ENCODE measurements at regions not wholly inside any gene's neighbourhood (a gene's known extent, or its start where the extent isn't known, plus 50 kb on each side); places are given as distances from the start of the nearest gene placed in this dataset.
A peak's percentile ranks its signal among the peaks of the same experiment; 100 is the strongest.

DNA sequence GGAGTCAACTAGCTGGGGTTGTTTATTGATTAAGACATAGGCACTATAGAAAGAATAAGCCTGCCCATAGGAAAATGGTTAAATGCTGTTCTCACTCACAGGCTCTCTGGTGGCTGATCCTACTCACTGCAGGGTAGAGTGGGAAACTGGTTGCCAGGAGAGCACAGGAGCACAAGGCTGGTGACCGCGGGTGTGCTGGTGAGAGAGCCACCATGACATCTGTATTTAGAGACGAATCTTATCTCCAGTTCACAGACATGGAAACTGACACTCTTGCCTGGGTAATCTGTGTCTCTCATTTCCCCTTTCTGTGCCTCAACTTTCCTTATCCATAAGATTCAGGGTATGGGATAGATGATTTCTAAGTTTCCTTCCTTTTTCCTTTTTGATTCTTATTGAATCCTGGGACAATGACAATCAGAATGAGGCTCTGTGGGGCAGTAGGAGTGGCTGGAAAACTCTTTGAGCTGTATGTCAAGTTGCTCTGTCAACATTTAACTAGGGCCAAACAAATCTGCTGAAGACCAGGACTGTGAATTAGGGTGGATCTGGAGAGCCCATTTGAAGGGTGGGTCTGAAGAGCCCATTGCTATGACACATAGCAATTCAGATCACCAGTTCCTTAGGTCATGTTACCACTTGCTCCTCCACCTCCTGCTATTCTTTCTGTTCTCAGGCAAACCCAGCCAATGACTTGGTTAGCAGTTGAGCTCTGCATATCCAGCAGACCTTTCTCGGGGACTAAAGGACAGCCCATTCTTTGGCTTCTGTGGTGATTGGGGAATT lies 286.1 kb upstream of the TBL1XR1 start:
- ChIA-PET POLR2A (interaction anchor here (0.6 kb wide), 1 partner anchor 91 kb away, joined by 4 read pairs; no protein-coding TSS in a partner anchor), CTCF (no interaction called here)
- Histone ChIP-seq H3K27me3 (ENCODE audit: control insufficient read depth, insufficient read depth, low read length) (no peaks in the 10 kb centered on the region), H3K27ac (ENCODE audit: low read depth, low read length) (no peak overlapping the region), H3K9me3 (ENCODE audit: control insufficient read depth, insufficient read depth, low read length) (no peaks in the 10 kb centered on the region), H3K4me3 (ENCODE audit: low read depth, low read length) (no peak overlapping the region)
- TF ChIP-seq, protein P1, sequence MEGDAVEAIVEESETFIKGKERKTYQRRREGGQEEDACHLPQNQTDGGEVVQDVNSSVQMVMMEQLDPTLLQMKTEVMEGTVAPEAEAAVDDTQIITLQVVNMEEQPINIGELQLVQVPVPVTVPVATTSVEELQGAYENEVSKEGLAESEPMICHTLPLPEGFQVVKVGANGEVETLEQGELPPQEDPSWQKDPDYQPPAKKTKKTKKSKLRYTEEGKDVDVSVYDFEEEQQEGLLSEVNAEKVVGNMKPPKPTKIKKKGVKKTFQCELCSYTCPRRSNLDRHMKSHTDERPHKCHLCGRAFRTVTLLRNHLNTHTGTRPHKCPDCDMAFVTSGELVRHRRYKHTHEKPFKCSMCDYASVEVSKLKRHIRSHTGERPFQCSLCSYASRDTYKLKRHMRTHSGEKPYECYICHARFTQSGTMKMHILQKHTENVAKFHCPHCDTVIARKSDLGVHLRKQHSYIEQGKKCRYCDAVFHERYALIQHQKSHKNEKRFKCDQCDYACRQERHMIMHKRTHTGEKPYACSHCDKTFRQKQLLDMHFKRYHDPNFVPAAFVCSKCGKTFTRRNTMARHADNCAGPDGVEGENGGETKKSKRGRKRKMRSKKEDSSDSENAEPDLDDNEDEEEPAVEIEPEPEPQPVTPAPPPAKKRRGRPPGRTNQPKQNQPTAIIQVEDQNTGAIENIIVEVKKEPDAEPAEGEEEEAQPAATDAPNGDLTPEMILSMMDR (IDR thresholded peaks at IDR 0.05; ENCODE audit: low read depth, low read length), result peak; percentile 16; the same call in 1 of the 2 replicates
- DNase-seq (ENCODE audit: low read depth, low spot score), result no peak

DNA sequence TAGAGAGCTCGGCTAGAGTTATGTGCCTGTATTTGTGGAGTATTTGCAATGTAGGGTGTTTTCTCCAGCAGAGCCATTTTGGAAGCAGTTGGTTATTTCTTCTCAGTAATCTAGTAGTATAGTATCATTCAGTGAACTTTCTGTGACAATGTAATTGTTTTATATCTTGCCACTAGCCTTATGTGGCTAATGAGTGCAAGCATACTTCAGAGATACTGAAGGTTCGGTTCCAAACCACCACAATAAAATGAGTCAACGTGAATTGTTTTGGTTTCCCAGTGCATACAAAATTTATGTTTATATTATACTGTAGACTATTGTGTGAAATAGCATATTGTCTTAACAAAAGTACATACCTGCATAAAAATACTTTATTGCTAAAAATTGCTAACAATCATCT lies 286.9 kb upstream of the TBL1XR1 start:
- TF ChIP-seq, protein P1 (IDR thresholded peaks at IDR 0.05; ENCODE audit: low read depth, low read length), result no peak
- DNase-seq (ENCODE audit: low read depth, low spot score), result no peak

DNA sequence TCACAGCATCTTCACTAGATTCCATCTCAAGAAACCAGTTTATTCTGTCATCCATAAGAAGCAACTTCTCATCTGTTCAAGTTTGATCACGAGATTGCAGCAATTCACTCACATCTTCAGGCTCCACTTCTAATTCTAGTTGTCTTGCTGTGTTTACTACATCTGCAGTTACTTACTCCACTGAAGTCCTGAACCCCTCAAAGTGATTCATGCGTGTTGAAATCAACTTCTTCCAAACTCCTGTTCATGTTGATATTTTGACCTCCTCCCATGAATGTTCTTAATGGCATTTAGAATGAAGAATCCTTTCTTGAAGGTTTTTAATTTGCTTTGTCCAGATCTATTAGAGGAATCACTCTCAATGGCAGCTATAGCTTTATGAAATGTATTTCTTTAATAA lies 287.6 kb upstream of the TBL1XR1 start:
- ChIA-PET CTCF (no interaction called here), POLR2A (no interaction called here)
- no peak for DNase-seq (ENCODE audit: low read depth, low spot score)

More for the DNA sequence above, 286.9 kb upstream of the TBL1XR1 start:
- POLR2A ChIA-PET, result no interaction called here
- CTCF ChIA-PET, result no interaction called here
- Histone ChIP-seq H3K4me3 (ENCODE audit: low read depth, low read length) (no peak overlapping the region), H3K9me3 (ENCODE audit: control insufficient read depth, insufficient read depth, low read length) (peaks cover 3% of the 10 kb centered on the region; the same call in 1 of the 2 replicates), H3K27ac (ENCODE audit: low read depth, low read length) (no peak overlapping the region), H3K27me3 (ENCODE audit: control insufficient read depth, insufficient read depth, low read length) (no peaks in the 10 kb centered on the region)

DNA sequence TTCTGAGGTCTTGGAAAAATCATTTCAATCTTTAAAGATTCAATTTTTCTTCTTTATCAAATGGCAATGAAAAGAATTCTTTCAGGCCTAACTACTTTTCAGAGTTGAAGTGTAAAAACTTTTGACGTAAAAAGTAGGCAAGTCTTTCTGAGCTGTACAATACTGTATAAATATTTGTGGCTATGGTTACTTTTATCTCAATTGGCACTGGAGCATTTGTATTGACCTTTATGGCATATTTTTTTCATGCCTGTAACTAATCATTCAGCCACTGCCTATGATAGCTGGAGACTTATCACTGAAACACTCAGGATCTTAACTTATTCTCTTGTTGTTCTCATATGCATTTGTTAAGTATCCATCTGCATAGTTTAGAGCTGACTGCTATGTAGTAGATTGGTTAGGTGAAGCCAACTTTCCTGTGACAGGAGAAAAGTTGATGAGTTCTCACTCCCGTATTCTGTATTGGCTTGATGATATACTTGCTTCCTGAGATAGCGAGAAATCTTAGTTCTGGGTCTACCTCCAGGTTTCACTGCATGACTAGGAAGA lies 290.4 kb upstream of the TBL1XR1 start:
- TF ChIP-seq, protein P1 (IDR thresholded peaks at IDR 0.05; ENCODE audit: low read depth, low read length), result no peak
- DNase-seq (ENCODE audit: low read depth, low spot score), result no peak
- no peaks in the 10 kb centered on the region for H3K27me3 ChIP-seq (ENCODE audit: control insufficient read depth, insufficient read depth, low read length)
- peaks cover 3% of the 10 kb centered on the region; the same call in 1 of the 2 replicates for H3K9me3 ChIP-seq (ENCODE audit: control insufficient read depth, insufficient read depth, low read length)
- no peak overlapping the region for H3K27ac ChIP-seq (ENCODE audit: low read depth, low read length)
- ChIA-PET CTCF (no interaction called here), POLR2A (no interaction called here)
- no peak overlapping the region for H3K4me3 ChIP-seq (ENCODE audit: low read depth, low read length)

More for the DNA sequence above, 287.6 kb upstream of the TBL1XR1 start:
- H3K27me3 ChIP-seq (ENCODE audit: control insufficient read depth, insufficient read depth, low read length), result no peaks in the 10 kb centered on the region
- no peak overlapping the region for H3K27ac ChIP-seq (ENCODE audit: low read depth, low read length)
- TF ChIP-seq, protein P1 (IDR thresholded peaks at IDR 0.05; ENCODE audit: low read depth, low read length), result no peak
- H3K9me3 ChIP-seq (ENCODE audit: control insufficient read depth, insufficient read depth, low read length), result peaks cover 3% of the 10 kb centered on the region; the same call in 1 of the 2 replicates
- no peak overlapping the region for H3K4me3 ChIP-seq (ENCODE audit: low read depth, low read length)

DNA sequence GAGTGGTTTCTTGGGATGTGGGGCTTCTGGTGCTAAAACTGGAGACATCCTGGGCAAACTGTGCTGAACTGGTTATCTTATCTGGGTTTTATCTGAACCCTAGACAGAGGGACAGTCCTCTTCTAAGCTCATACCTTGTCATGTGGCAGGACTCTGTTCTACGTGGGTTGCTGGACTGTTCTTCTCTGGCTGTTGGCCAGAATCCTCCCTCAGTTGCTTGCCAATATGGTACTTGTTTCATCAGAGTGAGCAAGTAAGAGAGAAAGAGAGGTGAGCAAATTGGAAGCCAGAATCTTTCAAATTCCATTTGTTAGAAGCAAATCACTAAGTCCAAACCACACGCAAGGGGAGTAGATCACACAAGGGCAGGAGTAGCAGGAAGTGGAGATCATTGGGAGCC lies 291.5 kb upstream of the TBL1XR1 start:
- ChIA-PET POLR2A (no interaction called here), CTCF (no interaction called here)
- no peak for DNase-seq (ENCODE audit: low read depth, low spot score)
- Histone ChIP-seq H3K4me3 (ENCODE audit: low read depth, low read length) (no peak overlapping the region), H3K27ac (ENCODE audit: low read depth, low read length) (no peak overlapping the region), H3K9me3 (ENCODE audit: control insufficient read depth, insufficient read depth, low read length) (peaks cover 3% of the 10 kb centered on the region; the same call in 1 of the 2 replicates), H3K27me3 (ENCODE audit: control insufficient read depth, insufficient read depth, low read length) (no peaks in the 10 kb centered on the region)
- TF ChIP-seq, protein P1 (IDR thresholded peaks at IDR 0.05; ENCODE audit: low read depth, low read length), result no peak
